Prostate gland (tissue), 2 donors: ENCODE measurements at regions not wholly inside any gene's neighbourhood (a gene's known extent, or its start where the extent isn't known, plus 50 kb on each side); places are given as distances from the start of the nearest gene placed in this dataset.

ENCODE experiments used
- POLR2A ChIP-seq: fragments of 450-650 bp; IDR thresholded peaks from one replicate; pipeline ENCODE4 v1.6.1; 2016; ENCODE audit warnings: antibody characterized with exemption, mild to moderate bottlenecking
- POLR2AphosphoS5 ChIP-seq: sonication (generic); formaldehyde crosslinking; IDR thresholded peaks from one replicate; pipeline ENCODE4 v1.6.1; 2017; ENCODE audit warnings: antibody characterized with exemption
- TF ChIP-seq, protein P1 (sequence below), 4 experiments: fragments of 200-600 bp in 2 of 4; fragments of 450-650 bp in 2 of 4; sonication (generic) in 2 of 4; IDR thresholded peaks; 1 replicate in 3 of 4; 2 replicates in 1 of 4; pipeline ENCODE4 v1.5.1; 2016 to 2019; ENCODE audit warnings: antibody characterized with exemption in 4 of 4, mild to moderate bottlenecking in 2 of 4, moderate library complexity in 2 of 4

DNA sequence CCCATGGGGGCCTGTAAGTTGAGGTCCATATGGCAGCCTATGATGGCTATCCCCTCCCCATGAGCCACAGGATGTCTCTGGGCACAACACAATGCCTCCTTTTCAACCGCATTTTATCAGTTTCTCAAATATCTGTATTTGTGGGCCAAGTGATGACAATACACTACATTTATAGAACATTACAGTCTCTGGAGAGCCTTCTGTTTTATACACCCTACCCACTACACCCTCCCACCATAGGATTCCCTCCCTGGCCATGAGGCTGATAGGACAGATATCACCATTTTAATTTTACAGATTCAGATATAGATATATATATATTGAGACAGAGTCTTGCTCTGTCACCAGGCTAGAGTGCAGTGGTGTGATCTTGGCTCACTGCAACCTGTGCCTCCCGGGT lies 236.8 kb downstream of the ENC1 start:
- TF ChIP-seq, protein P1, sequence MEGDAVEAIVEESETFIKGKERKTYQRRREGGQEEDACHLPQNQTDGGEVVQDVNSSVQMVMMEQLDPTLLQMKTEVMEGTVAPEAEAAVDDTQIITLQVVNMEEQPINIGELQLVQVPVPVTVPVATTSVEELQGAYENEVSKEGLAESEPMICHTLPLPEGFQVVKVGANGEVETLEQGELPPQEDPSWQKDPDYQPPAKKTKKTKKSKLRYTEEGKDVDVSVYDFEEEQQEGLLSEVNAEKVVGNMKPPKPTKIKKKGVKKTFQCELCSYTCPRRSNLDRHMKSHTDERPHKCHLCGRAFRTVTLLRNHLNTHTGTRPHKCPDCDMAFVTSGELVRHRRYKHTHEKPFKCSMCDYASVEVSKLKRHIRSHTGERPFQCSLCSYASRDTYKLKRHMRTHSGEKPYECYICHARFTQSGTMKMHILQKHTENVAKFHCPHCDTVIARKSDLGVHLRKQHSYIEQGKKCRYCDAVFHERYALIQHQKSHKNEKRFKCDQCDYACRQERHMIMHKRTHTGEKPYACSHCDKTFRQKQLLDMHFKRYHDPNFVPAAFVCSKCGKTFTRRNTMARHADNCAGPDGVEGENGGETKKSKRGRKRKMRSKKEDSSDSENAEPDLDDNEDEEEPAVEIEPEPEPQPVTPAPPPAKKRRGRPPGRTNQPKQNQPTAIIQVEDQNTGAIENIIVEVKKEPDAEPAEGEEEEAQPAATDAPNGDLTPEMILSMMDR (IDR thresholded peaks at IDR 0.05), result no peak
- TF ChIP-seq POLR2AphosphoS5 (no peak), POLR2A (no peak)
